ENCODE measurements at regions not wholly inside any gene's neighbourhood (a gene's known extent, or its start where the extent isn't known, plus 50 kb on each side); places are given as distances from the start of the nearest gene placed in this dataset.
A peak's percentile ranks its signal among the peaks of the same experiment; 100 is the strongest.

GRCh38 chr6:149149653-149150052, 167.9 kb upstream of the TAB2 start:
- DNase-seq (ENCODE audit: low read depth) = no peak

DNA sequence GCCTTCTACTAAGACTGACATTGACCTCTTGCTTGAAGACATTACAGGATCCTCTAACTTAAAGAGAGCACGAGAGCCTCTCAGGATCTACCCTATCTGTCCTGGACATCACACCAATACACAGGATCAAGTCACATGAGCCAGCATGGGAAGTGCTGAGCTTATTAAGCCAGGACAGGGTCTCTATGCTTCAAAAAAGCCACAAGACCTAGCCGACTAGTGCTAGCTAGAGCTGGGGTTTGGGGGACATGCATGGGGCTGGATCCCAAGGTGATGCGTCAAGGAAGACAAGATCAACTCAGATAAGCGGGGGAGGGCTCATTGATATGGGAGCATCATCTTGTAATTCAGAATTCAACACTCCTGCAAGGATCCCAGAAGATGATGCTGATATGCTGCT, 167.2 kb upstream of the TAB2 start:
- DNase-seq (ENCODE audit: low read depth) = no peak

DNA sequence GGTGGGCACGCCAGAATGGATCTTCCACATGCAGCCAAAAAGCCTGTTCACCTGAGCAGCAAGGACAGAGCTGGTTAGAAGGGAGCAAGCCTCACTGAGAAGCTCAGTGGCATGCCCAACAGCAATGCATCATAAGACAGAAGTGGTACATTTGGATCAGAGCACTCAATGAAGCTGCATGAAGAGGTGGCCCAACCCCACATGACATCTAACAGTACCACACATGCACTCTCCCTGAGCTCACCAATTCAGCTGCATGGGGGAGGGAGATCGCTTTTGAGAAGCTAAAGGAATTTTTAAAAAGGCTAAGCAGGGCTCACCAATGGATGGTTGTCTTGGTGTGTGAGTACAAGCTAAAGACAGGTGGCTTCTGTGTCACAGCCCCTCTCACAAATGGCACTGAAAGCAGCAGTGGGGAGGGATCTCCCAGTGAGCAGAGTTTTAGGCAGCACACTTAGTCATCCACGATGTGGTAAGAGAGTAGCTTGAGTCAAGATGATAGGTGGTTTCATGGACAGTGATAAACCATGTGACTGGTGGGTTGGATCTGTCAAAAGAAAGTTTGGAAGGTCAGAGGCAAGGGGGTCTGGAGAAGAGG, 166.6 kb upstream of the TAB2 start:
- no peak for DNase-seq (ENCODE audit: low read depth)

GRCh38 chr6:149152521-149152920, 165.0 kb upstream of the TAB2 start:
- DNase-seq (ENCODE audit: low read depth) = no peak

DNA sequence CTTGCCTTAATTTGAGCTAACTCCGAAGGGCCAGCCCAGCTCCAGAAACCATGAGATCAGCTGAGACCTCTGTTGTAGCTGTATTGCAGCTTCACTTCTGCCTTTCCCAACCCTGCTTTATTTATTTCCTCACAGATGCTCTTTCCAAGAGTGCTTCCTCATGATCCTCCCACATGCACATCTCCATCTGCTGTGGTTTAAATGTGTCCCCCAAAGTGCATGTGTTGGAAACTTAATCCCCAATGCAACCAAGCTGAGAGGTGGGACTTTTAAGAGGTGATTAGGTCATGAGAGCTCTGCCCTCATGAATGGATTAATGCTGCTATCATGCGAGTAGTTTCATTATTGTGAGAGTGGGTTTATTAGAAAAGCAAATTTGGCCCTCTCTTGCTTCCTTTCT, 164.4 kb upstream of the TAB2 start:
- DNase-seq (ENCODE audit: low read depth) = no peak

- no peak for DNase-seq (ENCODE audit: low read depth)
Measured at GRCh38 chr6:149153693-149154092, 163.8 kb upstream of the TAB2 start.

GRCh38 chr6:149154261-149154821, 163.2 kb upstream of the TAB2 start:
- no peak for DNase-seq (ENCODE audit: low read depth)

- DNase-seq (ENCODE audit: low read depth) = no peak
Measured at GRCh38 chr6:149157126-149157525, 160.4 kb upstream of the TAB2 start.

- no peak for DNase-seq (ENCODE audit: low read depth)
Measured at GRCh38 chr6:149158076-149158475, 159.4 kb upstream of the TAB2 start.

DNA sequence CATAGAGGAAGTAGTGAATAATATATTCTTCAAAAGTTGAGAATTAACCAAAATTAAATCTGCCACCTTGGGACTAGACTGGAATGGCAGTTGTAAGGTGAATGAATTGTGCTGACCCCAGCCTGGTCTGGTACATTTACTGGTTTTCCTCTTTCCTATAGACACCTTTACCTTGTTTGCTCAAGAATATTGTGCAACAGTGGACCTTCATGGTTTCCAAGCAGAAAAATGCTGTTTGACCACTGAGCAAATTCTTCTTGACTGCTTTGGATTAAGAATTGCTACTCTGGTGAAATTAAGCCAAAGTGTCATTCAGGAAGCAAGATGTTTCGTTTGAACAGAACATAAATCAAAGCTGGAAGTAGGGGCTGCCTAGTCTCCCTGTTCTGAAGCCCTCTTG, 156.6 kb upstream of the TAB2 start:
- DNase-seq (ENCODE audit: low read depth) = no peak

DNA sequence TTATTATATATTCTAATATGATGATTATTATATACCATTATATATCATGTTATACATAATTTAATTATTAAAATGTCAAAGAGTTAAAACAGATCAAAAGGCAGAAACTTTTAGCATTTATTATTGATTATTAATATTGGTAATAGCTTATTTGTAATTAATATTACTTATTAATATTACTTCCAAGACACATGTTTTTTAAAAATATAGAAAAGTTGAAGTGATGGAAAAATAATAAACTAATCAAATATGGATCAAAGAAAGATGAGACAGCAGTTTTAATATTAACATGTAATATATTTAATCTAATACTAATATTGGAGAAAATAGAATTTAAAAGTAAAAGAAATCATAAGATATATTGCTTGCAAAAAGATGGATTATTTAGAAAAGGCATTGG, 154.6 kb upstream of the TAB2 start:
- DNase-seq (ENCODE audit: low read depth) = no peak

DNA sequence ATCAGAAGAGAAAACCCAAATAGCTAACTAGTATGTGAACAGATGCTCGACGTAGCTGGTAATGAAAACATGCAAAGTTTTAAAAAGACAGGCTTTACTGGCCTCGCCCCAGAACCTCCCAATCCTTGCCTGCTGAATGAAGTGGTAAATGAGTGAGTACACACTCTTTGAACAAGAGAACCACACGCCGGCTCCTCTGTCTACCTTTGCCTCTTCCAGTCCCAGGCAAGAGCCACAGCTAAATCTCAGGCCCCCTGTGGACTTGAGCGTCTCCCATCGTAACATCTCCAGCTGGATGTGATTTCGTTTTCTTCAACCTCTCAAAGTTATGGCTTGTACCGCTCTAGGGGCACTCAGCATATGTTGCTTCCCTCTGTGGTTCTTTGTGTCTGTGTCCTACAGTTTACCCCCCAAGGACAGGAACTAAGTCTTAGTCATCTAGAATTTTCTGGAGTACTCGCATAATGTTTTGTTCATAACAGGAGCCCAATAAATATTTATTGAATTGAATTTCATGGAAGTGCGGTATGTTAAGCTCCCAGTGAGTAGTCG, 153.2 kb upstream of the TAB2 start:
- DNase-seq (ENCODE audit: low read depth) = peak; percentile 18

DNA sequence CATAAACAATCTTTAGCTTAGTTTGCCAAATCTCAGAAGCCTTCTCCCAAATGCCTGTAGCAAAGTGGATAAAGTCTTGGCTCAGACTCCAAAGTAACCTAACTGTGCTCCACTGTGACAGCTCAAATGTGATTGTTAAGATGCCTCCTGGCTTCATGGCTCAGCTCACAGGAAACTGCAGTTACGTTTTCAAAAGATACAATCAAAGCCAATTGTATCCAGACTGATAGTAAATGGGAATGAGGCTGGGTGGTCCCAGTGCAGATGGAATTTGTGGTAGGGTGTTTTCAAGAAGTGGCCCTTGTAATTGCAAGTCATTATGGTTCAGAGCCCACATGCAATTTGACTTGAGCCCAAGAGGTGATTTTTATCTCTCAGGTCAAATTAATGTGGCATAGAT, 151.2 kb upstream of the TAB2 start:
- peak; percentile 52 for DNase-seq (ENCODE audit: low read depth)

GRCh38 chr6:149166747-149167146, 150.8 kb upstream of the TAB2 start:
- peak; percentile 65 for DNase-seq (ENCODE audit: low read depth)

GRCh38 chr6:149168968-149169367, 148.5 kb upstream of the TAB2 start:
- DNase-seq (ENCODE audit: low read depth) = peak; percentile 13

GRCh38 chr6:149169761-149170511, 147.6 kb upstream of the TAB2 start:
- peak; percentile 95 for DNase-seq (ENCODE audit: low read depth)

DNA sequence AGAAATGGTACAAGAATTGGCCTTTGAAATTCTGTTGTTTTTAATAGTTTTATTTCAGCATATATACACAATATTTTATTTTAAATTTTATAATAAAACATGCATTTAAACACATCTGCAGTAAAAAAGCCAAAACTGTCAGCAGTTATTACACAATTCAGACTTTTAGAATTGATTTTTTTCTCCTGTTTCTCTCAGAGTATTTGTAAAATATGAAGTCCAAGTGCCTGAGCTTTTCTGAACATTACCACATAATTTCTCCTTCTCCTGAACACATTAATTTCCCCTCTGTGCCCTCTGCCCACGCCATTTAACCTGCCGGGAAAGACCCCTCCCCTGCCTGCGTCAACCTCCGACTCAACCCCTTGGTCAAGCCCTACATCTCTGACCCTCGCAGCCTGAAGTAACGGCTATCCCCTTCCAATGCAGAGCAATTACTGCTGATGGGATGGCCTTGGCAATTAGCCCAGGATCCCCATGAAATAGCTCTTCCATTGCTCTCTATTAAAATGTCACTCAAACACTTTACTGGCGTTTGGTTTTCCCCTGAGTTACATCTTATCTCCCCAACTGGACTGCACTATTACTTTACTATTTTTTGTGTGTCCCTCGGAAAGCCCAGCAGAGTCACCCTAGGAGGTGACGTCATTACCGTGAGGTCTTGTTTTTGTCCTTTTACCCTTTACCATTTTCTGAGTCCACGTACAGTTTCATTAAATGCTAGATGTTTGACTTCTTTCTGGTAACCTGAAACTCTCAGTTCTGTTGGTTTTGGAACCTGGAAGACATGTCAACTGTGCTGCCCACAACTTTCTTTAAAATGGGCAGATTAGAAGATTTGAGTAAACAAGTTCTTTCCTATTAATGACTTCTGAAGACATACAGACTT, 146.7 kb upstream of the TAB2 start:
- DNase-seq (ENCODE audit: low read depth) = peak; percentile 32

- DNase-seq (ENCODE audit: low read depth) = no peak
Measured at GRCh38 chr6:149173222-149173621, 144.3 kb upstream of the TAB2 start.

DNA sequence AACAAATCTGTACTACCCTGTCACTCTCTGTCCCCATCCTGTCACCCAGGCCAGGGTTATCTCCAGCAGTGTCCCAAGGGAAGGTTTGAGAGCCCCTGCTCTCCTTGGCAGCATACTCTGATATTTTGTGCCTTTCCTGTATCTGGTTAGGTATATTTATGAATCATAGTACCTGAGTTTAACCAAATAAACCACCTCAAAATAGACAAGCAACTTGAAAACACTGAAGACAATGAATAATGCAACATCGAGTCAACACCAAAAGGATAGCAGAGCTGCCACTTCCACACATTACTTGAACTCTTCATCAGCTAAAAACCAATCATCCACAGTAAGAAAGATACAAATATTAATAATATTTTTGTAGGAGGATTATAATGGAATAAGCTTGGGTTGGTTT, 142.6 kb upstream of the TAB2 start:
- DNase-seq (ENCODE audit: low read depth) = no peak

- no peak for DNase-seq (ENCODE audit: low read depth)
Measured at GRCh38 chr6:149176971-149177667, 140.4 kb upstream of the TAB2 start.

- DNase-seq (ENCODE audit: low read depth) = peak; percentile 82
Measured at GRCh38 chr6:149179431-149179830, 138.1 kb upstream of the TAB2 start.

All from M059J (cell line).